PFSK-1 (cell line): ENCODE measurements at regions not wholly inside any gene's neighbourhood (a gene's known extent, or its start where the extent isn't known, plus 50 kb on each side); places are given as distances from the start of the nearest gene placed in this dataset.

Experiments used
- POLR2AphosphoS5 ChIP-seq: IDR thresholded peaks from 2 replicates; pipeline ENCODE4 v1.6.1; 2012; ENCODE audit warnings: low read depth, mild to moderate bottlenecking, control low read depth, low read length, moderate library complexity
- SIN3A ChIP-seq: IDR thresholded peaks from 2 replicates; pipeline ENCODE4 v1.6.1; 2012; ENCODE audit warnings: mild to moderate bottlenecking, low read length, moderate library complexity, borderline replicate concordance; ENCODE audit not compliant: insufficient read depth
- TAF1 ChIP-seq: IDR thresholded peaks from 2 replicates; pipeline ENCODE4 v1.6.1; 2012; ENCODE audit warnings: low read length, control low read depth, borderline replicate concordance; ENCODE audit not compliant: insufficient read depth
- TF ChIP-seq, protein P1 (sequence below), 2 experiments: IDR thresholded peaks; 2 replicates each; pipeline versions ENCODE4 v1.6.1 to v1.8.0; 2011 to 2012; ENCODE audit warnings: low read depth in 2 of 2, low read length in 2 of 2, control low read depth in 1 of 2, inconsistent platforms in 1 of 2, mild to moderate bottlenecking in 1 of 2, moderate library complexity in 1 of 2; ENCODE audit not compliant: insufficient read depth in 1 of 2

DNA sequence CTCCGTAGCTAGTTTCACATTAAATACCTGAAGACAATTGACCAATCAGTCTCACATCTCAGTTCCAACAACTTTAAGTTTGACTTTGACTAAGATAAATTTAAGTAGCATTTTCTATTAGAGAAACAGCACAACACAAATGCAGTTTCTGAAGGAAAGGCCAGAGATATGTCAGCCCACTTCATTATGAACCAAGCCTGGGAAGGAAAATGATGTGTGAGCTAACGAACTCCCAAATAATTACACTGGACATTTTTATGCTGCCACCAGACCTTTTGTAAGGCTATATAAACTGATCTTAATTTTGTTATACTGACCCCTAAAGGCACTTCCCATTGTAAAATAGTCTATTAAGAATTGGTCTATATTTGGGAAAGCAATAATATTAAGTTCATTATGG is 57.9 kb upstream of the DACH1 start:
- TF ChIP-seq POLR2AphosphoS5 (no peak), TAF1 (no peak), SIN3A (no peak)
- TF ChIP-seq, protein P1, sequence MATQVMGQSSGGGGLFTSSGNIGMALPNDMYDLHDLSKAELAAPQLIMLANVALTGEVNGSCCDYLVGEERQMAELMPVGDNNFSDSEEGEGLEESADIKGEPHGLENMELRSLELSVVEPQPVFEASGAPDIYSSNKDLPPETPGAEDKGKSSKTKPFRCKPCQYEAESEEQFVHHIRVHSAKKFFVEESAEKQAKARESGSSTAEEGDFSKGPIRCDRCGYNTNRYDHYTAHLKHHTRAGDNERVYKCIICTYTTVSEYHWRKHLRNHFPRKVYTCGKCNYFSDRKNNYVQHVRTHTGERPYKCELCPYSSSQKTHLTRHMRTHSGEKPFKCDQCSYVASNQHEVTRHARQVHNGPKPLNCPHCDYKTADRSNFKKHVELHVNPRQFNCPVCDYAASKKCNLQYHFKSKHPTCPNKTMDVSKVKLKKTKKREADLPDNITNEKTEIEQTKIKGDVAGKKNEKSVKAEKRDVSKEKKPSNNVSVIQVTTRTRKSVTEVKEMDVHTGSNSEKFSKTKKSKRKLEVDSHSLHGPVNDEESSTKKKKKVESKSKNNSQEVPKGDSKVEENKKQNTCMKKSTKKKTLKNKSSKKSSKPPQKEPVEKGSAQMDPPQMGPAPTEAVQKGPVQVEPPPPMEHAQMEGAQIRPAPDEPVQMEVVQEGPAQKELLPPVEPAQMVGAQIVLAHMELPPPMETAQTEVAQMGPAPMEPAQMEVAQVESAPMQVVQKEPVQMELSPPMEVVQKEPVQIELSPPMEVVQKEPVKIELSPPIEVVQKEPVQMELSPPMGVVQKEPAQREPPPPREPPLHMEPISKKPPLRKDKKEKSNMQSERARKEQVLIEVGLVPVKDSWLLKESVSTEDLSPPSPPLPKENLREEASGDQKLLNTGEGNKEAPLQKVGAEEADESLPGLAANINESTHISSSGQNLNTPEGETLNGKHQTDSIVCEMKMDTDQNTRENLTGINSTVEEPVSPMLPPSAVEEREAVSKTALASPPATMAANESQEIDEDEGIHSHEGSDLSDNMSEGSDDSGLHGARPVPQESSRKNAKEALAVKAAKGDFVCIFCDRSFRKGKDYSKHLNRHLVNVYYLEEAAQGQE (IDR thresholded peaks at IDR 0.05; ENCODE audit: insufficient read depth in 1 of 2, low read depth in 2 of 2, low read length in 2 of 2), result no peak
